ENCODE measurements at regions not wholly inside any gene's neighbourhood (a gene's known extent, or its start where the extent isn't known, plus 50 kb on each side); places are given as distances from the start of the nearest gene placed in this dataset.

GRCh38 chr3:164360738-164361406, 717.4 kb downstream of the SI start:
- TF ChIP-seq EP300 (IDR thresholded peaks at IDR 0.05; ENCODE audit: borderline replicate concordance) (no peak), USF1 (IDR thresholded peaks at IDR 0.05) (no peak), EGR1 (IDR thresholded peaks at IDR 0.05) (no peak), NFIC (IDR thresholded peaks at IDR 0.05) (no peak), CEBPB (IDR thresholded peaks at IDR 0.05) (no peak), MAX (IDR thresholded peaks at IDR 0.05) (no peak), TAF1 (IDR thresholded peaks at IDR 0.05; ENCODE audit: low read depth) (no peak), RAD21 (IDR thresholded peaks at IDR 0.05; ENCODE audit: low read depth) (no peak), TCF12 (IDR thresholded peaks at IDR 0.05; ENCODE audit: low read depth) (no peak), FOXM1 (IDR thresholded peaks at IDR 0.05; ENCODE audit: borderline replicate concordance, low read depth) (no peak), CREB1 (IDR thresholded peaks at IDR 0.05; ENCODE audit: low read depth) (no peak), TEAD4 (IDR thresholded peaks at IDR 0.05) (no peak), REST (IDR thresholded peaks at IDR 0.05; ENCODE audit: low read depth) (no peak), ZBTB7A (IDR thresholded peaks at IDR 0.05; ENCODE audit: low read depth) (no peak)
